Endothelial cell of umbilical vein (primary cell): ENCODE measurements at regions not wholly inside any gene's neighbourhood (a gene's known extent, or its start where the extent isn't known, plus 50 kb on each side); places are given as distances from the start of the nearest gene placed in this dataset.

ENCODE experiments used
- BruUV-seq: library from RNA; stranded (reverse); fragments of 400-500 nt; replicated peaks from 2 replicates; lab custom pipeline; 2021; lab: Mats Ljungman, UMichigan
- CTCF ChIA-PET: fragments of 300-600, 350-600 bp; sonication (Branson Sonifier 250); formaldehyde crosslinking; loops from one replicate; lab custom pipeline; 2021; ENCODE audit warnings: antibody characterized with exemption, inconsistent platforms; lab: Charles Lee
- POLR2A ChIA-PET: fragments of 300-600, 350-600 bp; sonication (Branson Sonifier 250); formaldehyde crosslinking; loops from one replicate; lab custom pipeline; 2021; ENCODE audit warnings: antibody characterized with exemption, inconsistent platforms; lab: Charles Lee
- DNase-seq: peaks from one replicate; pipeline ENCODE4 v3.0.0-alpha.2; 2011; ENCODE audit warnings: low read depth, low spot score
- FAIRE-seq: peaks from 2 replicates; lab custom pipeline; 2011; peaks lifted over from hg19 to GRCh38; lab: Jason Lieb, UNC
- H2AFZ ChIP-seq: 2 replicates; pipeline ENCODE4 v1.6.0; 2012; ENCODE audit warnings: low read depth, low read length, control low read depth, inconsistent platforms
- H3K27ac ChIP-seq: 2 replicates; pipeline ENCODE4 v1.5.1; 2011; ENCODE audit warnings: low read depth, mild to moderate bottlenecking, control low read depth, low read length, moderate library complexity; ENCODE audit not compliant: insufficient read depth
- H3K27me3 ChIP-seq, 2 experiments: 2 replicates each; pipeline versions ENCODE4 v1.6.0 to v1.6.1; 2011; ENCODE audit warnings: low read length in 2 of 2, mixed read lengths in 1 of 2; ENCODE audit not compliant: control insufficient read depth in 2 of 2, insufficient read depth in 2 of 2
- H3K36me3 ChIP-seq, 2 experiments: 2 replicates in 1 of 2; 3 replicates in 1 of 2; pipeline ENCODE4 v1.5.1; 2011; ENCODE audit warnings: low read length in 2 of 2, mild to moderate bottlenecking in 1 of 2, moderate library complexity in 1 of 2; ENCODE audit not compliant: control insufficient read depth in 2 of 2, insufficient read depth in 2 of 2; ENCODE audit errors: extremely low read depth in 1 of 2
- H3K4me1 ChIP-seq: 3 replicates; pipeline ENCODE4 v1.5.1; 2011; ENCODE audit warnings: mild to moderate bottlenecking, low read length; ENCODE audit not compliant: control insufficient read depth, insufficient read depth; ENCODE audit errors: extremely low read depth
- H3K4me2 ChIP-seq: 2 replicates; pipeline ENCODE4 v1.6.1; 2011; ENCODE audit warnings: low read length, control low read depth, mixed read lengths; ENCODE audit not compliant: insufficient read depth
- H3K4me3 ChIP-seq, 3 experiments: fragments of 200-600 bp in 1 of 3; sonication (generic), shearing (Covaris generic) in 1 of 3; replicated peaks in 1 of 3; 2 replicates each; pipeline ENCODE4 v1.5.1; 2011 to 2016; ENCODE audit warnings: control low read depth in 3 of 3, low read length in 3 of 3, mild to moderate bottlenecking in 2 of 3, inconsistent platforms in 1 of 3, low read depth in 1 of 3, moderate library complexity in 1 of 3; ENCODE audit not compliant: insufficient read depth in 1 of 3
- H3K79me2 ChIP-seq: 2 replicates; pipeline ENCODE4 v1.6.0; 2012; ENCODE audit warnings: low read length, inconsistent platforms; ENCODE audit not compliant: control insufficient read depth, insufficient read depth
- H3K9ac ChIP-seq: replicated peaks from 2 replicates; pipeline ENCODE3; 2011; ENCODE audit warnings: low read length, control low read depth; ENCODE audit not compliant: insufficient read depth; ENCODE audit errors: extremely low read depth
- H3K9me1 ChIP-seq: replicated peaks from 3 replicates; pipeline ENCODE4 v1.6.0; 2011; ENCODE audit warnings: mild to moderate bottlenecking, low read length; ENCODE audit not compliant: control insufficient read depth, insufficient read depth; ENCODE audit errors: extremely low read depth
- H3K9me3 ChIP-seq: replicated peaks from 2 replicates; pipeline ENCODE4 v1.5.1; 2012; ENCODE audit warnings: low read length, inconsistent platforms; ENCODE audit not compliant: control insufficient read depth, insufficient read depth
- H4K20me1 ChIP-seq: replicated peaks from 2 replicates; pipeline ENCODE3; 2011; ENCODE audit warnings: mild to moderate bottlenecking, low read length; ENCODE audit not compliant: control insufficient read depth, insufficient read depth; ENCODE audit errors: extremely low read depth
- CTCF ChIP-seq, 2 donors: IDR thresholded peaks; 1 replicate in 1 of 2; 2 replicates in 1 of 2; pipeline ENCODE4 v1.5.1; 2011; ENCODE audit warnings: low read length in 2 of 2, mild to moderate bottlenecking in 2 of 2, moderate library complexity in 2 of 2, control low read depth in 1 of 2, inconsistent platforms in 1 of 2, low read depth in 1 of 2; ENCODE audit not compliant: insufficient read depth in 1 of 2; ENCODE audit errors: extremely low read depth in 1 of 2
- EZH2 ChIP-seq: IDR thresholded peaks from 2 replicates; pipeline ENCODE4 v1.6.1; 2012; ENCODE audit warnings: borderline replicate concordance, low read depth, mild to moderate bottlenecking, moderate library complexity, low read length, inconsistent platforms; ENCODE audit not compliant: severe bottlenecking
- FOS ChIP-seq: IDR thresholded peaks from 2 replicates; pipeline ENCODE4 v1.6.1; 2011; ENCODE audit warnings: mild to moderate bottlenecking, low read length, moderate library complexity, borderline replicate concordance; ENCODE audit not compliant: insufficient read depth
- GATA2 ChIP-seq: IDR thresholded peaks from 2 replicates; pipeline ENCODE4 v1.7.0; 2011; ENCODE audit warnings: low read depth, mild to moderate bottlenecking, moderate library complexity, mixed read lengths, low read length; ENCODE audit not compliant: insufficient read length, insufficient read depth
- JUN ChIP-seq: IDR thresholded peaks from 2 replicates; pipeline ENCODE4 v1.6.1; 2011; ENCODE audit warnings: borderline replicate concordance, low read depth; ENCODE audit not compliant: insufficient read length, insufficient read depth
- MYC ChIP-seq: IDR thresholded peaks from one replicate; pipeline ENCODE4 v1.6.1; 2011; ENCODE audit warnings: mild to moderate bottlenecking, low read depth, low read length
- POLR2A ChIP-seq: IDR thresholded peaks from 2 replicates; pipeline ENCODE4 v1.6.1; 2012; ENCODE audit warnings: low read depth, mild to moderate bottlenecking, control low read depth, low read length
- POLR2AphosphoS5 ChIP-seq: IDR thresholded peaks from 2 replicates; pipeline ENCODE4 v1.6.1; 2012; ENCODE audit warnings: low read depth, mild to moderate bottlenecking, control low read depth, low read length, moderate library complexity; ENCODE audit not compliant: insufficient read depth
- dilution Hi-C: fragments of 300-500 bp; cut with MboI; formaldehyde crosslinking; loops from one replicate; pipeline ENCODE4 v1.15.0; 2019; ENCODE audit warnings: low sequenced_read_pairs; ENCODE audit not compliant: extremely low pct_ligation_motif_present
- intact Hi-C: fragments of 100-400 bp; cut with micrococcal nuclease; formaldehyde crosslinking; loops from one replicate; pipeline ENCODE4 v1.10.0; 2022
- TF ChIP-seq, protein P1 (sequence below): IDR thresholded peaks from 2 replicates; pipeline ENCODE4 v1.6.1; 2011; ENCODE audit not compliant: insufficient read depth, insufficient read length

DNA sequence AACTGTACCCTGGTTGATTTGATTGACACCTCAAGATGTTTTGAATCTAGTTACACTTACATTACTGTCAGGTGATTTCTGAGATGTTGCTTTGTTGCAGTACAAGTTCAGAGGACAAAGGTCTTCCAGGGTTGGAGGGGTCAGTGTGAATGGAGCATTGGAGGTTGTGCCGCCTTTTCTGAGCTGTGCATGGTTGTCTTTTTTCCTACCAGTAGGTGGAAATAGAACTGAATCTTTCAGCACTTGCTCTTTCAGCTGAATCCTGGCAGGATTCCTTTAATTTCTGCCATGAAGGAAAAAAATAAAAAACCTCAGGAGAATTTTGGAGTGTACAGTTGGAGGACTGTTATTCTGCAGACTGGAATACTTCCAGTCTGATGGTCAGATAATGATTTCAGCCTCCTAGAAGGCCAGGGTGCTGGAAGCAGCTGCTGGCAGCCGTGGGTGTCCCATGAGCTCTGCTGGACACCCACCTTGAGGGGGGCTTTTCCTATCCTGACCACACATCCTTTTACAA, 82.7 kb downstream of the PLCE1 start:
- Histone ChIP-seq H3K4me3 (no peak overlapping the region), H3K4me1 (no peaks in the 10 kb centered on the region), H4K20me1 (no peaks in the 10 kb centered on the region), H3K9me3 (no peaks in the 10 kb centered on the region), H3K9me1 (no peaks in the 10 kb centered on the region), H3K9ac (no peak overlapping the region), H2AFZ (no peak overlapping the region), H3K36me3 (no peaks in the 10 kb centered on the region), H3K4me2 (no peak overlapping the region), H3K27ac (no peak overlapping the region), H3K27me3 (no peaks in the 10 kb centered on the region), H3K79me2 (no peaks in the 10 kb centered on the region)
- DNase-seq, result no peak
- no peak for FAIRE-seq
- BruUV-seq, result no TSS peak
- no peak for TF ChIP-seq POLR2A
- no peak for TF ChIP-seq FOS
- no peak for TF ChIP-seq EZH2
- TF ChIP-seq GATA2, result no peak
- TF ChIP-seq MYC, result no peak
- TF ChIP-seq JUN, result no peak
- TF ChIP-seq CTCF (IDR thresholded peaks at IDR 0.05; ENCODE audit: extremely low read depth in 1 of 2, insufficient read depth in 1 of 2, low read depth in 1 of 2, low read length in 2 of 2), result no peak
- TF ChIP-seq, protein P1, sequence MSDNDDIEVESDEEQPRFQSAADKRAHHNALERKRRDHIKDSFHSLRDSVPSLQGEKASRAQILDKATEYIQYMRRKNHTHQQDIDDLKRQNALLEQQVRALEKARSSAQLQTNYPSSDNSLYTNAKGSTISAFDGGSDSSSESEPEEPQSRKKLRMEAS, result no peak
- TF ChIP-seq POLR2AphosphoS5, result no peak
- ChIA-PET POLR2A (no interaction called here), CTCF (interaction anchor here (0.9 kb wide), 2 partner anchors 244 to 367 kb away, joined by 4 to 5 read pairs; no protein-coding TSS in a partner anchor)
- intact Hi-C loops (no loop called here), dilution Hi-C loops (no loop called here)
